Stimulated activated CD8-positive, alpha-beta memory T cell treated with anti-CD3 and anti-CD28 coated beads, Interleukin-4, amount 100 ng/mL, for 1 hour (primary cell): ENCODE measurements at regions not wholly inside any gene's neighbourhood (a gene's known extent, or its start where the extent isn't known, plus 50 kb on each side); places are given as distances from the start of the nearest gene placed in this dataset.
"Not testable (repeated sequence)": the region's sequence is repeated elsewhere in the genome, so short reads cannot be mapped to it uniquely, and the experiment has no call there.

Experiments
- DNase-seq, 2 donors: peaks; one replicate each; pipeline ENCODE4 v3.0.0-alpha.2; 2020; ENCODE audit warnings: low read depth in 2 of 2, low spot score in 1 of 2

GRCh38 chr4:124432500-124432899 is 280.0 kb downstream of the ANKRD50 start:
- DNase-seq, result no peak

- no peak for DNase-seq
Measured at GRCh38 chr4:124433044-124433443, 279.5 kb downstream of the ANKRD50 start.

- DNase-seq, result no peak
Measured at GRCh38 chr4:124433500-124433899, 279.0 kb downstream of the ANKRD50 start.

DNA sequence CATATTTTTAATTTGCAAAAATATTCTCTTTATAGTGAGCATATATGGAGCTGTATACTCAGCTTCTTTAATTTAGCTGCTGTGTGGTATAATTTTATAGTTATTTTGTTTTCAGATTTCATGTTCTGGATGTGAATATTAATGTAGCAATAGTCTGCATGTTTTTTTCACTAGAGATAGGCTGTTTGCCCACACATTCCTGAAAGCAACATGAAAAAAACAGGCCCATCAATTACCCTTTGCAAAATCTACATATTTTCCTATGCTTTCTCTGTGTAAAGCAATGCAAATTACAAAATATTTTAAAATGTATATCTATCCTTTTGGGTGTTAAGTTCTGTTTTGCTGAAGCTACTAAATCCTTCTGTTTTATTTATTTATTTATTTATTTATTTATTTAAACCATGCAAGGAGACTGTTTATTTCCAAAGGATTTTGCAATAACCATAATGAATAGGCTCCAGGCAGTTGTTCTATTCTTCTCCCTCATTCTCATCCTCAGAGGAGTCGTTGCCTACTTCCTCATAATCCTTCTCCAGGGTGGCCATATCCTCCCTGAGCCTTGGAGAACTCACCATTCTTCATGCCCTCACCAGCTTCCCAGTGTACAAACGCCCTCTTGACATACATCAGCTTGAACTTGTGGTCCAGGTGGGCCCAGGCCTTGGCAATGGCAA is 277.1 kb downstream of the ANKRD50 start:
- DNase-seq, result no peak

DNA sequence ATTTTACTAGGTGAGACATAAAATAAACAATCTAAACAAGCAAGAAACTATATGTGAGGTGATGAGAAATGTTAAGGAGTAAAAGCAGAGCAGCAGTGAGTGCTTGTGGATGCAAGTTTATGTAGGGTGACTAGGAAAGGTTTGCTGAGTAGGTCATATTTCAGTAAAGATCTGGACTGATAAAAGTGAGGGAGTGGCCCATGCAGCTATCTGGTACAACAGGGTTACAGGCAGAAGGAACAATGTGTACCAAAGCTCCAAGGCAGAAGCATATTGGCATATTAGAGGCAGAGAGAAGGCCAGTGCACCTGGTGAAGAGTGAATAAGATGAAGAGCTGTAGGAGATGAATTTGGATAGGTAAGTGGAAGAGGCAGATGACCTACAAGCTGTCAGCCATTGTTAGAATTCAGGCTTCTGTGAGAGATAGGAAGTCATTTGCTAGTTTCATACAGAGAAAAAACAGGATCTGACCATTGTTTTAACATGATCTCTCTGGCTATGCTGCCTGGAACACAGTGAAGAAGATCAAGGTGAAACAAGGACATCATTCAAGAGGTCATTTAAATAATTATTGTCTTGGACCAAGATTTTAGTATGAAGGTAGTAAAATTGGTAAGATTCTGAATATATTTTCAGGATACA is 274.6 kb downstream of the ANKRD50 start:
- no peak for DNase-seq

DNA sequence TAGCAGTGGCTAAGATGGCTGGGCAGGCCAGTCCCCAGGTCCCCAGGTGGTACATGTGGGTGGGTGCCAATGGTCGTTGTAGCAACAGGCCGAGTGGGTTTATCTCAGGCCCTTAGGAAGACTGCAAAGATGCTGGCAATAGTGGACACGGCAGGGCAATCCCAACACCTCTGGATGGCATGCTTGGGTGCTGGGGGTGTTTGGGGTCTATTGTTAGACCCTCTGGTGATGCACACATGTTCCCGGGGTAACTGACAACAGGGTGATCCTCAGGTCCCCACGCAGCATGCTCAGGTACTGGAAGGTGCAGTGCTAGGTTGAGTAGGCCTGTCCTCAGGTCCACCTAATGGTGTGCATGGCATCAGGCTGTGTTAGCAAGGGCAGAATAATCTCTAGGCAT is 267.5 kb downstream of the ANKRD50 start:
- no peak for DNase-seq

- no peak for DNase-seq
Measured at GRCh38 chr4:124449881-124450280, 262.7 kb downstream of the ANKRD50 start.

GRCh38 chr4:124450851-124451250 is 261.7 kb downstream of the ANKRD50 start:
- DNase-seq, result no peak

- DNase-seq, result no peak
Measured at GRCh38 chr4:124454772-124455270, 257.7 kb downstream of the ANKRD50 start.

- DNase-seq, result no peak
Measured at GRCh38 chr4:124455671-124456070, 256.9 kb downstream of the ANKRD50 start.

- DNase-seq, result no peak
Measured at GRCh38 chr4:124459196-124459940, 253.2 kb downstream of the ANKRD50 start.

GRCh38 chr4:124459941-124460310 is 252.6 kb downstream of the ANKRD50 start:
- no peak for DNase-seq

GRCh38 chr4:124461592-124461991 is 250.9 kb downstream of the ANKRD50 start:
- DNase-seq, result not testable (repeated sequence)

DNA sequence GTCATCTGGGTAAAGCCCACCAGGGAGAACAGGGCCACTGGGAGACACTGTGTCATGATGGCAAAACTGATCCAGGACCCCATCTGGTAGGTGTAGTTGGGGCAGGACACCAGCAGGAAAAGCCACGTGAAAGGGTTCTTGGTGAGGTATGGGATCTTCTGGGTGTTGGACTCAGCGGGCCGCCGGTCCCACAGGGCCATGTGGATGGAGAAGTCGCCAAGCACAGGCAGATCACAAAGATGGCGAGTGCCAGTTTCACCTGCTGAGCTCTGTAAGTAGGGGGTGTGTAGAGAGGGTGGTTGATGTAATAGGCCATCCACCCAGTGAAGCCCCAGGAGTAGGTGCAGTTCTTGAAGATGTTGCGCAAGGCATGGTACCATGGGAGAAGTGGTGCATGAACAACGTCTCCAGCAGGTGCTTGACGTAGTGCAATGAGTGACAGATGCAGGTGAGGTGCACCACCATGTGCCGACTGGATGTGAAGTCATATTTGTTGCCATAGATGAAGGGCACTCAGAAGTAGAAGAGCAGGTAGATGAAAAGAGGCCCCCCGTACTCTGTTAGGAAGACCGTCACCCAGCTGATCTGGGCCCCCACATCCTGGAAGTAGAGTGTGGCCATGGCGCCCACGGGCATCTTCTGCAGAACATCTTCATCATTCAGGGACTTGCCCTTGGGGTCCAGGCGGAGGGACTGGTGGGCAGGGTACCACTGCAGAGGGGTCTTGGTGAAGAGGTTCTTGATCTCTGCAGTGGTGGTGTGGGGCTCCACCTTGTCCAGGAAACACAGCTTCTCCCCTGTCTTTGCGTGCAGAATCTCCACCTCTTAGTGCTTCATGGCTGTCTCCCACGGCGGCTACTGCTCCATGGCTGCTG is 249.3 kb downstream of the ANKRD50 start:
- no peak for DNase-seq

- DNase-seq, result no peak
Measured at GRCh38 chr4:124464836-124465235, 247.7 kb downstream of the ANKRD50 start.

GRCh38 chr4:124468360-124468759 is 244.2 kb downstream of the ANKRD50 start:
- DNase-seq, result no peak

GRCh38 chr4:124469981-124470380 is 242.6 kb downstream of the ANKRD50 start:
- no peak for DNase-seq

DNA sequence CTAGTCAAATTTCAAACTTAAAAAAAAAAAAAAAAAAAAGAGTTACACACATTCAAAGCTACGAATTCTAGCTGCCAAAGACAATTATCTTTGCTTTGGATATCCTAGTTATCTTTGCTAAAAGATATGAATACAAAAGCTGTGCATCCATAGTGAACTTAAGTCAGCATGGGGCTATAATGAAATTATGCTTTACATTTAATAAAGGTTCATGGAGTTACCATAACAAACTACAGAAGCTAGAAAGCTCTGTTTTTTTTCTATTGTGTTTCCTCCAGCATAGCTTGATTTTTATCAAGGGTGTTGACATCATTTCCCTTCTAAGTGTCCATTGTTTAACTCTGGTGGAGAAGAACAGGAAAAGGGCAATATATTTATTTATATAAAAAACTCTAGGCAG is 234.1 kb downstream of the ANKRD50 start:
- DNase-seq, result no peak

- DNase-seq, result no peak
Measured at GRCh38 chr4:124480061-124480460, 232.5 kb downstream of the ANKRD50 start.

- DNase-seq, result no peak
Measured at GRCh38 chr4:124481123-124481522, 231.4 kb downstream of the ANKRD50 start.
